ENCODE measurements at regions not wholly inside any gene's neighbourhood (a gene's known extent, or its start where the extent isn't known, plus 50 kb on each side); places are given as distances from the start of the nearest gene placed in this dataset.

- H3K4me1 ChIP-seq (ENCODE audit: control insufficient read depth, insufficient read depth, low read length) = peaks cover 3% of the 10 kb centered on the region; the same call in 1 of the 2 replicates
- H3K36me3 ChIP-seq (ENCODE audit: control insufficient read depth in 2 of 2, insufficient read depth in 1 of 2, low read length in 2 of 2) = no peaks in the 10 kb centered on the region
- no peak overlapping the region for H3K27ac ChIP-seq (ENCODE audit: extremely low read depth, low read depth, low read length)
- ChIA-PET CTCF (interaction anchor here (1.9 to 2.1 kb wide), 2 partner anchors 9 to 244 kb away, joined by 5 to 10 read pairs; no protein-coding TSS in a partner anchor), POLR2A (interaction anchor here (0.6 kb wide), 1 partner anchor 30 kb away, joined by 7 read pairs; no protein-coding TSS in a partner anchor)
- no peak overlapping the region for H3K4me3 ChIP-seq (ENCODE audit: low read depth, low read length)
- TF ChIP-seq KLF16 (tag by site-specific recombination; IDR thresholded peaks at IDR 0.05) (no peak), ZNF354C (tag by site-specific recombination; IDR thresholded peaks at IDR 0.05; ENCODE audit: borderline replicate concordance, low read depth) (no peak), EGR2 (tag by site-specific recombination; IDR thresholded peaks at IDR 0.05; ENCODE audit: low read depth) (0 out of 2 replicates have a peak, but pooled peaks have one; percentile 3)
- no peaks in the 10 kb centered on the region for H3K9me3 ChIP-seq (ENCODE audit: control insufficient read depth, insufficient read depth, low read depth, low read length)
Observed at GRCh38 chr1:181180407-181181031, 92.0 kb downstream of the IER5 start.

- Histone ChIP-seq H3K4me1 (ENCODE audit: control insufficient read depth, insufficient read depth, low read length) (peaks cover 3% of the 10 kb centered on the region; the same call in 1 of the 2 replicates), H3K27ac (ENCODE audit: extremely low read depth, low read depth, low read length) (no peak overlapping the region), H3K4me3 (ENCODE audit: low read depth, low read length) (no peak overlapping the region), H3K36me3 (ENCODE audit: control insufficient read depth in 2 of 2, insufficient read depth in 1 of 2, low read length in 2 of 2) (no peaks in the 10 kb centered on the region), H3K9me3 (ENCODE audit: control insufficient read depth, insufficient read depth, low read depth, low read length) (no peaks in the 10 kb centered on the region)
- ChIA-PET POLR2A (no interaction called here), CTCF (interaction anchor here (1.9 kb wide), 1 partner anchor 243 kb away, joined by 5 read pairs; no protein-coding TSS in a partner anchor)
- TF ChIP-seq OVOL3 (tag by site-specific recombination; IDR thresholded peaks at IDR 0.05) (no peak), ZNF2 (tag by site-specific recombination; IDR thresholded peaks at IDR 0.05) (no peak), MZF1 (tag by site-specific recombination; IDR thresholded peaks at IDR 0.05; ENCODE audit: borderline replicate concordance) (no peak), ZNF548 (tag by site-specific recombination; IDR thresholded peaks at IDR 0.05) (no peak), ZNF660 (tag by site-specific recombination; IDR thresholded peaks at IDR 0.05) (no peak), ZNF658 (tag by site-specific recombination; IDR thresholded peaks at IDR 0.05) (no peak), ZBTB17 (tag by site-specific recombination; IDR thresholded peaks at IDR 0.05) (no peak), ZFP41 (tag by site-specific recombination; IDR thresholded peaks at IDR 0.05; ENCODE audit: borderline replicate concordance) (no peak), SP2 (tag by site-specific recombination; IDR thresholded peaks at IDR 0.05) (no peak)
Observed at GRCh38 chr1:181181792-181182585, 93.5 kb downstream of the IER5 start.

GRCh38 chr1:181184621-181185020 is 96.1 kb downstream of the IER5 start:
- H3K9me3 ChIP-seq (ENCODE audit: control insufficient read depth, insufficient read depth, low read depth, low read length) = no peaks in the 10 kb centered on the region
- TF ChIP-seq ZNF354C (tag by site-specific recombination; IDR thresholded peaks at IDR 0.05; ENCODE audit: borderline replicate concordance, low read depth) = no peak
- peak; percentile 19; the same call in 1 of the 2 replicates for TF ChIP-seq ZNF585B (tag by site-specific recombination; IDR thresholded peaks at IDR 0.05)
- no peak overlapping the region for H3K4me3 ChIP-seq (ENCODE audit: low read depth, low read length)
- peaks cover 3% of the 10 kb centered on the region; the same call in 1 of the 2 replicates for H3K4me1 ChIP-seq (ENCODE audit: control insufficient read depth, insufficient read depth, low read length)
- no peaks in the 10 kb centered on the region for H3K36me3 ChIP-seq (ENCODE audit: control insufficient read depth in 2 of 2, insufficient read depth in 1 of 2, low read length in 2 of 2)
- H3K27ac ChIP-seq (ENCODE audit: extremely low read depth, low read depth, low read length) = no peak overlapping the region
- POLR2A ChIA-PET = no interaction called here
- CTCF ChIA-PET = interaction anchor here (0.6 to 1.5 kb wide), 5 partner anchors 86 to 322 kb away, joined by 3 to 5 read pairs (median 3); no protein-coding TSS in a partner anchor

GRCh38 chr1:181185461-181185860 is 97.0 kb downstream of the IER5 start:
- ChIA-PET POLR2A (no interaction called here), CTCF (interaction anchor here (0.9 kb wide), 1 partner anchor 240 kb away, joined by 3 read pairs; no protein-coding TSS in a partner anchor)
- H3K27ac ChIP-seq (ENCODE audit: extremely low read depth, low read depth, low read length) = no peak overlapping the region
- no peaks in the 10 kb centered on the region for H3K9me3 ChIP-seq (ENCODE audit: control insufficient read depth, insufficient read depth, low read depth, low read length)
- no peak overlapping the region for H3K4me3 ChIP-seq (ENCODE audit: low read depth, low read length)
- no peaks in the 10 kb centered on the region for H3K4me1 ChIP-seq (ENCODE audit: control insufficient read depth, insufficient read depth, low read length)
- no peaks in the 10 kb centered on the region for H3K36me3 ChIP-seq (ENCODE audit: control insufficient read depth in 2 of 2, insufficient read depth in 1 of 2, low read length in 2 of 2)
- TF ChIP-seq SP2 (tag by site-specific recombination; IDR thresholded peaks at IDR 0.05) (no peak), ZNF792 (tag by site-specific recombination; IDR thresholded peaks at IDR 0.05) (no peak), ZNF121 (tag by site-specific recombination; IDR thresholded peaks at IDR 0.05) (no peak), KLF1 (tag by site-specific recombination; IDR thresholded peaks at IDR 0.05) (no peak), ZNF133 (tag by site-specific recombination; IDR thresholded peaks at IDR 0.05) (no peak), ZNF24 (tag by site-specific recombination; IDR thresholded peaks at IDR 0.05) (no peak), BCL11A (tag by site-specific recombination; IDR thresholded peaks at IDR 0.05; ENCODE audit: low read depth) (no peak), ZNF529 (tag by site-specific recombination; IDR thresholded peaks at IDR 0.05; ENCODE audit: insufficient replicate concordance) (no peak), ZNF830 (tag by site-specific recombination; IDR thresholded peaks at IDR 0.05; ENCODE audit: low read depth) (no peak), ZNF654 (tag by site-specific recombination; IDR thresholded peaks at IDR 0.05; ENCODE audit: low read depth) (no peak), ZNF473 (tag by site-specific recombination; IDR thresholded peaks at IDR 0.05) (no peak), ZBTB21 (tag by site-specific recombination; IDR thresholded peaks at IDR 0.05) (no peak), PRDM10 (tag by site-specific recombination; IDR thresholded peaks at IDR 0.05) (no peak)
